Heart left ventricle (tissue), 16 donors: ENCODE measurements at regions not wholly inside any gene's neighbourhood (a gene's known extent, or its start where the extent isn't known, plus 50 kb on each side); places are given as distances from the start of the nearest gene placed in this dataset.
A peak's percentile ranks its signal among the peaks of the same experiment; 100 is the strongest.

Experiments used
- ATAC-seq, 4 donors: fragments of 200-7000 bp; cut with Tn5 transposase; one replicate each; pipeline ENCODE4 v1.9.1; 2020 to 2022; ENCODE audit warnings: moderate library complexity in 4 of 4, mild to moderate bottlenecking in 3 of 4, moderate number of reproducible peaks in 1 of 4
- DNase-seq, 5 donors: peaks; one replicate each; pipeline ENCODE4 v3.0.0-alpha.2; 2020
- H3K27ac ChIP-seq, 12 donors: fragments of 200-600 bp; sonication (generic) in 4 of 12; one replicate each; pipeline versions ENCODE4 v1.5.0 to v1.8.0; 2016 to 2022; ENCODE audit warnings: mild to moderate bottlenecking in 2 of 12
- H3K27me3 ChIP-seq, 9 donors: fragments of 200-600 bp; sonication (generic) in 2 of 9; one replicate each; pipeline versions ENCODE4 v1.5.1 to v1.8.0; 2016 to 2022; ENCODE audit warnings: mild to moderate bottlenecking in 3 of 9
- H3K36me3 ChIP-seq, 9 donors: fragments of 200-600 bp; sonication (generic) in 2 of 9; one replicate each; pipeline versions ENCODE4 v1.5.0 to v1.8.0; 2018 to 2022; ENCODE audit warnings: mild to moderate bottlenecking in 2 of 9
- H3K4me1 ChIP-seq, 12 donors: fragments of 200-600 bp; sonication (generic) in 4 of 12; one replicate each; pipeline versions ENCODE4 v1.5.0 to v1.8.0; 2016 to 2022; ENCODE audit warnings: mild to moderate bottlenecking in 3 of 12
- H3K4me3 ChIP-seq, 12 donors: fragments of 200-600 bp; sonication (generic) in 4 of 12; one replicate each; pipeline versions ENCODE4 v1.5.0 to v1.8.0; 2017 to 2022; ENCODE audit warnings: mild to moderate bottlenecking in 9 of 12, moderate library complexity in 4 of 12
- H3K9me3 ChIP-seq, 12 donors: fragments of 200-600 bp; sonication (generic) in 4 of 12; one replicate each; pipeline versions ENCODE4 v1.5.0 to v1.8.0; 2016 to 2022; ENCODE audit warnings: mild to moderate bottlenecking in 1 of 12
- POLR2A ChIP-seq, 2 donors: fragments of 450-650 bp; IDR thresholded peaks; one replicate each; pipeline ENCODE4 v1.6.1; 2017; ENCODE audit warnings: antibody characterized with exemption in 2 of 2, mild to moderate bottlenecking in 2 of 2, moderate library complexity in 2 of 2
- WGBS, 4 donors: extraction: QIAGEN DNeasy Blood & Tissue Kit in 2 of 4; methylation state at CpG; one replicate each; pipeline versions ENCODE4 v1.1.5 to v1.1.7; 2013 to 2018; 5-methylcytosine and 5-hydroxymethylcytosine counted together
- intact Hi-C, 10 donors: fragments of 100-400 bp; cut with DNase I; formaldehyde crosslinking; loops; one replicate each; pipeline versions ENCODE4 v1.11.1 to v1.14.2; 2022
- TF ChIP-seq, protein P1 (sequence below), 12 donors: fragments of 200-600 bp; sonication (generic) in 4 of 12; IDR thresholded peaks; one replicate each; pipeline versions ENCODE4 v1.5.0 to v1.8.0; 2018 to 2022; ENCODE audit warnings: antibody characterized with exemption in 12 of 12, mild to moderate bottlenecking in 5 of 12
- donor health status: ischemic (EF 13 %, LVEDD 7.1; RV severe dilation, severe dysfunction).
- donor health status: healthy with polysubstance abuse.
- donor health status: DM: no; HTN: yes; CAD: no.
- donor health status: DM: no; HTN: no; CAD: no.
- donor health status: ischemic (EF 25% LVEDD 6.9; RV normal size, moderate dysfunction).
- donor health status: ischemic (EF 25% LVEDD 5.7; RV mildly dilated, moderate dysfunction).
- donor health status: healthy.
- donor health status: DM: yes; HTN: yes; CAD: no.
- donor health status: ischemic (EF 35%, LVEDD 5.7; RV mildly dilated, moderate dysfunction).
- donor health status: nonischemic (EF 11% LVEDD 7.7; RV severe dilation, severe dysfunction).
- donor health status: DM: yes; HTN: yes; CAD: no.
- donor health status: PGD.
- donor health status: ischemic (EF 29% LVEDD 5.4; RV normal size, mild dysfunction).
- donor health status: nonischemic (EF 23%, LVEDD 6.1; RV moderate dilation, normal function).

- DNase-seq: no peak
- TF ChIP-seq POLR2A (IDR thresholded peaks at IDR 0.05): no peak
- TF ChIP-seq, protein P1, sequence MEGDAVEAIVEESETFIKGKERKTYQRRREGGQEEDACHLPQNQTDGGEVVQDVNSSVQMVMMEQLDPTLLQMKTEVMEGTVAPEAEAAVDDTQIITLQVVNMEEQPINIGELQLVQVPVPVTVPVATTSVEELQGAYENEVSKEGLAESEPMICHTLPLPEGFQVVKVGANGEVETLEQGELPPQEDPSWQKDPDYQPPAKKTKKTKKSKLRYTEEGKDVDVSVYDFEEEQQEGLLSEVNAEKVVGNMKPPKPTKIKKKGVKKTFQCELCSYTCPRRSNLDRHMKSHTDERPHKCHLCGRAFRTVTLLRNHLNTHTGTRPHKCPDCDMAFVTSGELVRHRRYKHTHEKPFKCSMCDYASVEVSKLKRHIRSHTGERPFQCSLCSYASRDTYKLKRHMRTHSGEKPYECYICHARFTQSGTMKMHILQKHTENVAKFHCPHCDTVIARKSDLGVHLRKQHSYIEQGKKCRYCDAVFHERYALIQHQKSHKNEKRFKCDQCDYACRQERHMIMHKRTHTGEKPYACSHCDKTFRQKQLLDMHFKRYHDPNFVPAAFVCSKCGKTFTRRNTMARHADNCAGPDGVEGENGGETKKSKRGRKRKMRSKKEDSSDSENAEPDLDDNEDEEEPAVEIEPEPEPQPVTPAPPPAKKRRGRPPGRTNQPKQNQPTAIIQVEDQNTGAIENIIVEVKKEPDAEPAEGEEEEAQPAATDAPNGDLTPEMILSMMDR (IDR thresholded peaks at IDR 0.05): no peak
- H3K4me3 ChIP-seq: no peak overlapping the region
- H3K4me1 ChIP-seq: peaks cover 0 to 27% (median 7%) of the 10 kb centered on the region in 12 donors
- WGBS, 4 donors: 82 to 85% (median 84%) methylated on average over 14 to 28 of the region's 28 CpGs
- intact Hi-C loops: loop anchor here in 1 of 10 donors (5.0 kb wide), 1 partner anchor 160 kb away; the partner anchor contains the start of gene MN1
- no peaks in the 10 kb centered on the region for H3K27me3 ChIP-seq
- H3K36me3 ChIP-seq: no peaks in the 10 kb centered on the region
- H3K9me3 ChIP-seq: no peaks in the 10 kb centered on the region
- H3K27ac ChIP-seq: peak overlapping the region in 1 of 12 donors; percentile 20
- no peak for ATAC-seq
These were observed 159.3 kb downstream of the MN1 start for GRCh38 chr22:27642104-27642800.

DNA sequence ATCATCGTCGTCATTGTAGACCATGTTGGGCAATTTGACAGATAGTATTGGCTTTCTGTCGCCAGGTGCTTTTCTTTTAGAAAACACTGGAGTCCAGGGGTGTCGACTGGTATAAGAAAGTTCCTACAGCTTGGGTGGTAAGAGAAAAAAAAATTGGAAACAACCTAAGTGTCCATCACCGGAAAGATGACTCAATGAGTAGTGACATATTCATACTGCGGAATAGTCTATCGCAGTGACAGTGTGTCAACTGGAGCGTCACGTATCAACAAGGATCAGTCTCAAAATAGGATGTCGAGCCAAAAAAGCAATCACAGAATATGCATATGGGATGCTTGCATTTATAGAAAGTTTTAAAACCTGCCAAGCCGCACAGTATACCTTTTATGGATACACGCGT is 157.6 kb downstream of the MN1 start:
- WGBS, 4 donors: 95 to 97% (median 96%) methylated on average over 13 of the region's 13 CpGs
- DNase-seq (no peak), ATAC-seq (no peak)
- Histone ChIP-seq H3K36me3 (no peaks in the 10 kb centered on the region), H3K27ac (no peak overlapping the region), H3K27me3 (no peaks in the 10 kb centered on the region), H3K4me1 (peaks cover 0 to 15% (median 5%) of the 10 kb centered on the region in 12 donors), H3K4me3 (no peak overlapping the region), H3K9me3 (no peaks in the 10 kb centered on the region)
- TF ChIP-seq POLR2A (IDR thresholded peaks at IDR 0.05): no peak
- TF ChIP-seq, protein P1 (IDR thresholded peaks at IDR 0.05): no peak
- intact Hi-C loops: loop anchor here in 1 of 10 donors (5.0 kb wide), 1 partner anchor 158 kb away; the partner anchor contains the start of gene MN1

- ATAC-seq: no peak
- intact Hi-C loops: loop anchor here in 1 of 10 donors (5.0 kb wide), 1 partner anchor 158 kb away; the partner anchor contains the start of gene MN1
These were observed 157.0 kb downstream of the MN1 start for GRCh38 chr22:27644566-27644965.

GRCh38 chr22:27647540-27647939 is 154.0 kb downstream of the MN1 start:
- 88 to 96% (median 93%) methylated on average over 3 of the region's 3 CpGs for WGBS, 4 donors
- H3K4me1 ChIP-seq: peaks cover 0 to 16% (median 7%) of the 10 kb centered on the region in 12 donors
- ATAC-seq: no peak
- no peak overlapping the region for H3K27ac ChIP-seq
- intact Hi-C loops: no loop called here
- TF ChIP-seq POLR2A (IDR thresholded peaks at IDR 0.05): no peak
- TF ChIP-seq, protein P1 (IDR thresholded peaks at IDR 0.05): no peak
- H3K27me3 ChIP-seq: no peaks in the 10 kb centered on the region
- H3K4me3 ChIP-seq: no peak overlapping the region
- H3K9me3 ChIP-seq: no peaks in the 10 kb centered on the region
- DNase-seq: no peak
- no peaks in the 10 kb centered on the region for H3K36me3 ChIP-seq

More at GRCh38 chr22:27644566-27644965, 157.0 kb downstream of the MN1 start:
- Histone ChIP-seq H3K4me1 (peaks cover 0 to 9% (median 1%) of the 10 kb centered on the region in 12 donors), H3K9me3 (no peaks in the 10 kb centered on the region), H3K4me3 (no peak overlapping the region), H3K27ac (no peak overlapping the region), H3K36me3 (no peaks in the 10 kb centered on the region), H3K27me3 (no peaks in the 10 kb centered on the region)
- no peak for TF ChIP-seq POLR2A (IDR thresholded peaks at IDR 0.05)
- TF ChIP-seq, protein P1 (IDR thresholded peaks at IDR 0.05): no peak
- DNase-seq: no peak
- 77 to 91% (median 86%) methylated on average over 7 of the region's 7 CpGs for WGBS, 4 donors
